ENCODE measurements at regions not wholly inside any gene's neighbourhood (a gene's known extent, or its start where the extent isn't known, plus 50 kb on each side); places are given as distances from the start of the nearest gene placed in this dataset.

GRCh38 chr4:114052227-114052626, 72.8 kb upstream of the ARSJ start (continued):
- no peak for TF ChIP-seq FOXP1 (CRISPR knock-in tag; IDR thresholded peaks at IDR 0.05; ENCODE audit: borderline replicate concordance)

DNA sequence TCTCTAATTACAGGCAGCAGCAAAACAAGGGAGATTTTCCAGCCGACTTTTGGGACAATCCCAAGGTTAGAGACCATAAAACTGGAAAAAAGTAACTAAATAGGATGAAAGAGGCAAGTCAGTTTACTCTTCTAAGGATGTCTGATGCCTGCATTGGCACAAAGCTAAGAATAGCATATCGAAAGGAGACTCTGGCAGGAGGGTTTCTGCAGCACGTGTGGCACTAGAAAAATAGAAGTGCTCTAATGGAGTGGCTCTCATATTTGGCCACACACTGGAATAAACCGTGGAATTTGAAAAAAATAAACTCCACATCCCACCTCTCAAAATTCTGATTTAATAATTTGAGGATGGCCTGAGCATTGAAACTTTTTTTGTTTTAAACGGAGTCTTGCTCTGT, 77.2 kb upstream of the ARSJ start:
- ATAC-seq (no peak), DNase-seq (ENCODE audit: low spot score) (no peak)
- ChIA-PET POLR2A (no interaction called here), CTCF (no interaction called here)
- H3K9me3 Mint-ChIP-seq = peaks cover 37% of the 10 kb centered on the region
- H3K36me3 Mint-ChIP-seq = peaks cover 4% of the 10 kb centered on the region; the same call in 1 of the 2 replicates
- no peaks in the 10 kb centered on the region for H3K27me3 Mint-ChIP-seq (ENCODE audit: low read depth)
- no peaks in the 10 kb centered on the region for H3K4me1 Mint-ChIP-seq
- H3K4me3 Mint-ChIP-seq = no peak overlapping the region
- no peak overlapping the region for H3K27ac Mint-ChIP-seq
- no peak for TF ChIP-seq ERG (CRISPR knock-in tag; IDR thresholded peaks at IDR 0.05)
- TF ChIP-seq ZNF512 (CRISPR knock-in tag; IDR thresholded peaks at IDR 0.05; ENCODE audit: borderline replicate concordance) = no peak
- no peak for TF ChIP-seq CBFB (CRISPR knock-in tag; IDR thresholded peaks at IDR 0.05; ENCODE audit: low read depth)
- no peak for TF ChIP-seq NFE2L1 (CRISPR knock-in tag; IDR thresholded peaks at IDR 0.05)
- no peak for TF ChIP-seq OVOL2 (CRISPR knock-in tag; IDR thresholded peaks at IDR 0.05; ENCODE audit: borderline replicate concordance)
- TF ChIP-seq FOXP1 (CRISPR knock-in tag; IDR thresholded peaks at IDR 0.05; ENCODE audit: borderline replicate concordance) = no peak
- TF ChIP-seq RELA (CRISPR knock-in tag; IDR thresholded peaks at IDR 0.05; ENCODE audit: borderline replicate concordance) = no peak
- TF ChIP-seq ZNF232 (CRISPR knock-in tag; IDR thresholded peaks at IDR 0.05) = no peak
- TF ChIP-seq RORB (CRISPR knock-in tag; IDR thresholded peaks at IDR 0.05) = no peak
- no peak for TF ChIP-seq CTCF (IDR thresholded peaks at IDR 0.05)
- no peak for TF ChIP-seq FOXJ3 (CRISPR knock-in tag; IDR thresholded peaks at IDR 0.05; ENCODE audit: borderline replicate concordance)
- TF ChIP-seq, protein P1, sequence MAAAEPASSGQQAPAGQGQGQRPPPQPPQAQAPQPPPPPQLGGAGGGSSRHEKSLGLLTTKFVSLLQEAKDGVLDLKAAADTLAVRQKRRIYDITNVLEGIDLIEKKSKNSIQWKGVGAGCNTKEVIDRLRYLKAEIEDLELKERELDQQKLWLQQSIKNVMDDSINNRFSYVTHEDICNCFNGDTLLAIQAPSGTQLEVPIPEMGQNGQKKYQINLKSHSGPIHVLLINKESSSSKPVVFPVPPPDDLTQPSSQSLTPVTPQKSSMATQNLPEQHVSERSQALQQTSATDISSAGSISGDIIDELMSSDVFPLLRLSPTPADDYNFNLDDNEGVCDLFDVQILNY (CRISPR knock-in tag; IDR thresholded peaks at IDR 0.05) = no peak
- no peak for TF ChIP-seq SMAD3 (CRISPR knock-in tag; IDR thresholded peaks at IDR 0.05; ENCODE audit: borderline replicate concordance)
- TF ChIP-seq TP53 (CRISPR knock-in tag; IDR thresholded peaks at IDR 0.05) = no peak

DNA sequence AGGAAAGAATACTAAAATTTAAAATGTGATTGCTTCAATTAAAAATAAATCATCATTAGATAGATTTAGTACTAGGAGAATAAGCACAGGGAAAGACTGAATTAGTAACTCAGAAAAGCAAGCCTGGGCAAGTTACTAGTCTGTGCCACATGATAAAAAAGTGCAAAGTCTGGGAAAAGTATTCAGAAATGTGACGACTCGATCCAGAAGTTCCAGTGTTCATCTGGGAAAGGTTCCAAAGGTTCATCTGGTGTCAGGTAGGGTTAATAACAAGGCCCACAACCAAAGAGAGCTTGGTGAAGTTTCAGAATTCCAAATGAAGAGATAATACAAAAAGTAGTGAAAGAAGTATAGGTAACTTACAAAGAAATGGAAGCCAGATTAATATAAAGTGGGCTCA, 78.3 kb upstream of the ARSJ start:
- CTCF ChIA-PET = interaction anchor here (0.9 to 1.0 kb wide), 2 partner anchors 78 to 122 kb away, joined by 3 to 4 read pairs; partner anchors contain the start of gene ARSJ
- POLR2A ChIA-PET = no interaction called here
- Mint-ChIP-seq H3K4me3 (no peak overlapping the region), H3K9me3 (peaks cover 37% of the 10 kb centered on the region), H3K4me1 (no peaks in the 10 kb centered on the region), H3K36me3 (peaks cover 4% of the 10 kb centered on the region; the same call in 1 of the 2 replicates), H3K27ac (no peak overlapping the region), H3K27me3 (ENCODE audit: low read depth) (no peaks in the 10 kb centered on the region)
- no peak for DNase-seq (ENCODE audit: low spot score)
- TF ChIP-seq ZNF396 (CRISPR knock-in tag; IDR thresholded peaks at IDR 0.05; ENCODE audit: borderline replicate concordance) (no peak), ATF1 (CRISPR knock-in tag; IDR thresholded peaks at IDR 0.05) (no peak), ZNF512 (CRISPR knock-in tag; IDR thresholded peaks at IDR 0.05; ENCODE audit: borderline replicate concordance) (no peak), RORB (CRISPR knock-in tag; IDR thresholded peaks at IDR 0.05) (no peak)
- TF ChIP-seq, protein P2, sequence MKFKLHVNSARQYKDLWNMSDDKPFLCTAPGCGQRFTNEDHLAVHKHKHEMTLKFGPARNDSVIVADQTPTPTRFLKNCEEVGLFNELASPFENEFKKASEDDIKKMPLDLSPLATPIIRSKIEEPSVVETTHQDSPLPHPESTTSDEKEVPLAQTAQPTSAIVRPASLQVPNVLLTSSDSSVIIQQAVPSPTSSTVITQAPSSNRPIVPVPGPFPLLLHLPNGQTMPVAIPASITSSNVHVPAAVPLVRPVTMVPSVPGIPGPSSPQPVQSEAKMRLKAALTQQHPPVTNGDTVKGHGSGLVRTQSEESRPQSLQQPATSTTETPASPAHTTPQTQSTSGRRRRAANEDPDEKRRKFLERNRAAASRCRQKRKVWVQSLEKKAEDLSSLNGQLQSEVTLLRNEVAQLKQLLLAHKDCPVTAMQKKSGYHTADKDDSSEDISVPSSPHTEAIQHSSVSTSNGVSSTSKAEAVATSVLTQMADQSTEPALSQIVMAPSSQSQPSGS (CRISPR knock-in tag; IDR thresholded peaks at IDR 0.05; ENCODE audit: borderline replicate concordance, low read depth) = no peak
- TF ChIP-seq, protein P3, sequence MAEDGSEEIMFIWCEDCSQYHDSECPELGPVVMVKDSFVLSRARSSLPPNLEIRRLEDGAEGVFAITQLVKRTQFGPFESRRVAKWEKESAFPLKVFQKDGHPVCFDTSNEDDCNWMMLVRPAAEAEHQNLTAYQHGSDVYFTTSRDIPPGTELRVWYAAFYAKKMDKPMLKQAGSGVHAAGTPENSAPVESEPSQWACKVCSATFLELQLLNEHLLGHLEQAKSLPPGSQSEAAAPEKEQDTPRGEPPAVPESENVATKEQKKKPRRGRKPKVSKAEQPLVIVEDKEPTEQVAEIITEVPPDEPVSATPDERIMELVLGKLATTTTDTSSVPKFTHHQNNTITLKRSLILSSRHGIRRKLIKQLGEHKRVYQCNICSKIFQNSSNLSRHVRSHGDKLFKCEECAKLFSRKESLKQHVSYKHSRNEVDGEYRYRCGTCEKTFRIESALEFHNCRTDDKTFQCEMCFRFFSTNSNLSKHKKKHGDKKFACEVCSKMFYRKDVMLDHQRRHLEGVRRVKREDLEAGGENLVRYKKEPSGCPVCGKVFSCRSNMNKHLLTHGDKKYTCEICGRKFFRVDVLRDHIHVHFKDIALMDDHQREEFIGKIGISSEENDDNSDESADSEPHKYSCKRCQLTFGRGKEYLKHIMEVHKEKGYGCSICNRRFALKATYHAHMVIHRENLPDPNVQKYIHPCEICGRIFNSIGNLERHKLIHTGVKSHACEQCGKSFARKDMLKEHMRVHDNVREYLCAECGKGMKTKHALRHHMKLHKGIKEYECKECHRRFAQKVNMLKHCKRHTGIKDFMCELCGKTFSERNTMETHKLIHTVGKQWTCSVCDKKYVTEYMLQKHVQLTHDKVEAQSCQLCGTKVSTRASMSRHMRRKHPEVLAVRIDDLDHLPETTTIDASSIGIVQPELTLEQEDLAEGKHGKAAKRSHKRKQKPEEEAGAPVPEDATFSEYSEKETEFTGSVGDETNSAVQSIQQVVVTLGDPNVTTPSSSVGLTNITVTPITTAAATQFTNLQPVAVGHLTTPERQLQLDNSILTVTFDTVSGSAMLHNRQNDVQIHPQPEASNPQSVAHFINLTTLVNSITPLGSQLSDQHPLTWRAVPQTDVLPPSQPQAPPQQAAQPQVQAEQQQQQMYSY (CRISPR knock-in tag; IDR thresholded peaks at IDR 0.05) = no peak
- TF ChIP-seq, protein P4, sequence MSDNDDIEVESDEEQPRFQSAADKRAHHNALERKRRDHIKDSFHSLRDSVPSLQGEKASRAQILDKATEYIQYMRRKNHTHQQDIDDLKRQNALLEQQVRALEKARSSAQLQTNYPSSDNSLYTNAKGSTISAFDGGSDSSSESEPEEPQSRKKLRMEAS (CRISPR knock-in tag; IDR thresholded peaks at IDR 0.05) = no peak
- ATAC-seq = no peak

All from WTC11 (cell line).